HepG2 (cell line): ENCODE measurements at regions not wholly inside any gene's neighbourhood (a gene's known extent, or its start where the extent isn't known, plus 50 kb on each side); places are given as distances from the start of the nearest gene placed in this dataset.

Experiments
- ATAC-seq: fragments of 200-7000 bp; cut with Tn5 transposase; 3 replicates; pipeline ENCODE4 v1.9.1; 2020; ENCODE audit warnings: mild to moderate bottlenecking, moderate library complexity
- BruUV-seq: library from RNA; stranded (reverse); fragments of 400-500 nt; replicated peaks from 2 replicates; lab custom pipeline; 2021; lab: Mats Ljungman, UMichigan
- CTCF ChIA-PET: fragments of 300-600 bp; formaldehyde crosslinking; extraction: SDS; loops from one replicate; lab custom pipeline; 2021; ENCODE audit warnings: low total read pairs, inconsistent platforms, low intra/inter-chr PET ratio; lab: Yijun Ruan, JAX
- POLR2A ChIA-PET: fragments of 350-600 bp; sonication (Branson Sonifier 250); formaldehyde crosslinking; loops from one replicate; lab custom pipeline; 2020; ENCODE audit warnings: antibody characterized with exemption, inconsistent platforms; lab: Yijun Ruan, JAX
- DNase-seq: peaks from one replicate; pipeline ENCODE4 v3.0.0-alpha.2; 2015; ENCODE audit warnings: low spot score
- FAIRE-seq: peaks from 3 replicates; lab custom pipeline; 2011; peaks lifted over from hg19 to GRCh38; lab: Jason Lieb, UNC
- H2AFZ ChIP-seq: one replicate; pipeline ENCODE4 v1.6.1; 2011; ENCODE audit warnings: low read length, inconsistent platforms
- H3K27ac ChIP-seq: fragments of 300-600 bp; 3 replicates; pipeline ENCODE4 v1.8.0; 2011; ENCODE audit warnings: mixed run types, mild to moderate bottlenecking, mixed read lengths, low read length, inconsistent platforms; ENCODE audit not compliant: insufficient read depth; ENCODE audit errors: extremely low read length
- H3K27me3 ChIP-seq, 2 experiments: fragments of 200-600 bp in 1 of 2; 2 replicates in 1 of 2; 3 replicates in 1 of 2; pipeline versions ENCODE4 v1.6.0 to v1.8.0; 2011; ENCODE audit warnings: low read length in 2 of 2, mild to moderate bottlenecking in 2 of 2, moderate library complexity in 2 of 2, inconsistent platforms in 1 of 2; ENCODE audit not compliant: insufficient read depth in 2 of 2, control insufficient read depth in 1 of 2
- H3K36me3 ChIP-seq, 2 experiments: fragments of 200-600 bp in 1 of 2; replicated peaks in 1 of 2; 2 replicates in 1 of 2; 3 replicates in 1 of 2; pipeline versions ENCODE4 v1.5.1 to v1.8.0; 2011; ENCODE audit warnings: low read length in 2 of 2, inconsistent platforms in 1 of 2; ENCODE audit not compliant: insufficient read depth in 2 of 2, control insufficient read depth in 1 of 2
- H3K4me1 ChIP-seq: 2 replicates; pipeline ENCODE4 v1.5.1; 2012; ENCODE audit warnings: low read length, inconsistent platforms; ENCODE audit not compliant: insufficient read depth
- H3K4me2 ChIP-seq: 2 replicates; pipeline ENCODE4 v1.6.0; 2011; ENCODE audit warnings: low read depth, low read length, inconsistent platforms
- H3K4me3 ChIP-seq, 3 experiments: fragments of 200-600 bp in 1 of 3; sonication (generic), shearing (Covaris generic) in 1 of 3; replicated peaks in 1 of 3; 2 replicates each; pipeline ENCODE4 v1.5.1; 2011 to 2016; ENCODE audit warnings: low read length in 3 of 3, inconsistent platforms in 2 of 3, low read depth in 2 of 3, mild to moderate bottlenecking in 2 of 3, control low read depth in 1 of 3, mixed read lengths in 1 of 3; ENCODE audit not compliant: insufficient read depth in 1 of 3
- H3K79me2 ChIP-seq: one replicate; pipeline ENCODE4 v1.6.1; 2011; ENCODE audit warnings: low read length, inconsistent platforms; ENCODE audit not compliant: insufficient read depth
- H3K9ac ChIP-seq: 2 replicates; pipeline ENCODE4 v1.6.0; 2011; ENCODE audit warnings: mild to moderate bottlenecking, low read depth, low read length, inconsistent platforms; ENCODE audit not compliant: insufficient read depth
- H3K9me3 ChIP-seq: 2 replicates; pipeline ENCODE4 v1.5.1; 2012; ENCODE audit warnings: mild to moderate bottlenecking, low read length
- H4K20me1 ChIP-seq: 2 replicates; pipeline ENCODE4 v1.6.0; 2011; ENCODE audit warnings: inconsistent platforms, mild to moderate bottlenecking, low read length, moderate library complexity; ENCODE audit not compliant: insufficient read depth
- MED1 ChIP-seq: sonication (generic); formaldehyde crosslinking; IDR thresholded peaks from 2 replicates; pipeline ENCODE4 v1.4.0; 2020; ENCODE audit warnings: missing genetic modification reagents
- MZF1 ChIP-seq: sonication (generic); formaldehyde crosslinking; IDR thresholded peaks from 2 replicates; pipeline ENCODE4 v1.8.1; 2023; ENCODE audit warnings: mild to moderate bottlenecking, missing genetic modification reagents, borderline replicate concordance
- SRSF4 ChIP-seq: fragments of 200-400 bp; formaldehyde crosslinking; IDR thresholded peaks from one replicate; pipeline ENCODE4 v1.6.1; 2018; ENCODE audit warnings: mild to moderate bottlenecking, low read depth, low read length, moderate library complexity; ENCODE audit not compliant: poor library complexity, severe bottlenecking
- ZNF12 ChIP-seq: sonication (generic); formaldehyde crosslinking; IDR thresholded peaks from 2 replicates; pipeline ENCODE4 v1.5.0; 2020; ENCODE audit warnings: missing genetic modification reagents
- WGBS: methylation state at CpG from one replicate; pipeline ENCODE4 v1.1.6; 2017; ENCODE audit warnings: low lambda C conversion rate; 5-methylcytosine and 5-hydroxymethylcytosine counted together
- in situ Hi-C: cut with HindIII; loops from 2 replicates; pipeline ENCODE4 v1.10.0; 2017; ENCODE audit warnings: low pct_unique_long_range_greater_than_20kb; ENCODE audit not compliant: extremely low pct_ligation_motif_present
- intact Hi-C: fragments of 100-400 bp; cut with micrococcal nuclease; formaldehyde crosslinking; loops from one replicate; pipeline ENCODE4 v1.10.0; 2022; ENCODE audit not compliant: unreplicated experiment
- TF ChIP-seq, protein P1 (sequence below): sonication (generic); formaldehyde crosslinking; IDR thresholded peaks from 2 replicates; pipeline ENCODE4 v1.4.0; 2020; ENCODE audit warnings: missing genetic modification reagents, low read depth, mild to moderate bottlenecking, borderline replicate concordance
- TF ChIP-seq, protein P2 (sequence below): IDR thresholded peaks from 2 replicates; pipeline ENCODE4 v1.6.1; 2016; ENCODE audit warnings: missing compliant biosample characterization, missing genetic modification reagents, borderline replicate concordance

DNA sequence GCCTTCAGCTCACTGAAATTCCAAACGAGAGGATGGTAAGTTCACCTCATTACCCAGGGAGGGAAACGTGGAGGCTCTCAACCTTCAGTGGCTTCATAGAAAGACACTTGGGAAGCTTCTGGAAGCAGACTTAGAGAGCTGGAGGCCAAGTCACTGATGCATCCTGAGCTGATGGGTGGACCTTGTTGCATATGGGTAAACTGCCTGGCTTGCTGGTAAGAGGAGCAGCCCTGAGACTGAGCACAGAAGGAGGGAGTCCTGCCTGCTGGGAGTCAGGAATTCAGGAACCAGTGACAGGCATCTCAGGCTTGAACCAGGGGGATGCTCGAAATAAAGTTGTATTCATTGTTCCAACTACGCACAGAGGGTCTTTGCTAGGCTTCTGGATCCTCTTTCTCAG, 66.5 kb upstream of the NPAS2 start:
- H3K27ac ChIP-seq, result no peak overlapping the region
- TF ChIP-seq, protein P1, sequence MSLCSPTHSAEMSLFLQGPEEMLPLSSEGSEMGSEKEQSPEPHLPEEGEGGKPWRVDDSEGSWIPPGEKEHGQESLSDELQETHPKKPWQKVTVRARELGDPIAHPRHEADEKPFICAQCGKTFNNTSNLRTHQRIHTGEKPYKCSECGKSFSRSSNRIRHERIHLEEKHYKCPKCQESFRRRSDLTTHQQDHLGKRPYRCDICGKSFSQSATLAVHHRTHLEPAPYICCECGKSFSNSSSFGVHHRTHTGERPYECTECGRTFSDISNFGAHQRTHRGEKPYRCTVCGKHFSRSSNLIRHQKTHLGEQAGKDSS (CRISPR knock-in tag), result 0 out of 2 replicates have a peak, but pooled peaks have one; percentile 39
- TF ChIP-seq MED1 (CRISPR knock-in tag), result no peak
- TF ChIP-seq MZF1 (CRISPR knock-in tag), result no peak
- TF ChIP-seq SRSF4, result no peak
- TF ChIP-seq ZNF12 (CRISPR knock-in tag), result peak; percentile 86
- no peak overlapping the region for H3K4me3 ChIP-seq
- no peak overlapping the region for H2AFZ ChIP-seq
- no peaks in the 10 kb centered on the region for H3K79me2 ChIP-seq
- 33% methylated on average over 4 of the region's 4 CpGs for WGBS
- H3K9me3 ChIP-seq, result no peaks in the 10 kb centered on the region
- H3K36me3 ChIP-seq, result no peaks in the 10 kb centered on the region
- intact Hi-C loops (no loop called here), in situ Hi-C loops (no loop called here)
- peaks cover 33% of the 10 kb centered on the region for H3K4me1 ChIP-seq
- FAIRE-seq (no peak), ATAC-seq (no peak), DNase-seq (no peak)
- no peak overlapping the region for H3K9ac ChIP-seq
- ChIA-PET POLR2A (interaction anchor here (1.9 to 2.5 kb wide), 2 partner anchors 27 to 249 kb away, joined by 4 to 11 read pairs; partner anchors contain the start of gene RPL31), CTCF (no interaction called here)
- H3K4me2 ChIP-seq, result no peak overlapping the region
- BruUV-seq, result no TSS peak
- H3K27me3 ChIP-seq, result peaks cover 0 to 33% of the 10 kb centered on the region in 2 experiments; a peak in 3 of 5 replicates
- H4K20me1 ChIP-seq, result no peaks in the 10 kb centered on the region

- peaks cover 0 to 32% of the 10 kb centered on the region in 2 experiments; a peak in 3 of 5 replicates for H3K27me3 ChIP-seq
- TF ChIP-seq, protein P2, sequence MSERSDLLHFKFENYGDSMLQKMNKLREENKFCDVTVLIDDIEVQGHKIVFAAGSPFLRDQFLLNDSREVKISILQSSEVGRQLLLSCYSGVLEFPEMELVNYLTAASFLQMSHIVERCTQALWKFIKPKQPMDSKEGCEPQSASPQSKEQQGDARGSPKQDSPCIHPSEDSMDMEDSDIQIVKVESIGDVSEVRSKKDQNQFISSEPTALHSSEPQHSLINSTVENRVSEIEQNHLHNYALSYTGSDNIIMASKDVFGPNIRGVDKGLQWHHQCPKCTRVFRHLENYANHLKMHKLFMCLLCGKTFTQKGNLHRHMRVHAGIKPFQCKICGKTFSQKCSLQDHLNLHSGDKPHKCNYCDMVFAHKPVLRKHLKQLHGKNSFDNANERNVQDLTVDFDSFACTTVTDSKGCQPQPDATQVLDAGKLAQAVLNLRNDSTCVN, result no peak
- TF ChIP-seq, all 625 proteins: peak for 0
- no peaks in the 10 kb centered on the region for H3K9me3 ChIP-seq
- 4% methylated on average over 1 of the region's 1 CpG for WGBS
- peaks cover 37% of the 10 kb centered on the region for H3K4me1 ChIP-seq
- no peak overlapping the region for H2AFZ ChIP-seq
- BruUV-seq, result no TSS peak
- no peak overlapping the region for H3K4me3 ChIP-seq
- ATAC-seq, result no peak
- no peak overlapping the region for H3K27ac ChIP-seq
- ChIA-PET CTCF (no interaction called here), POLR2A (interaction anchor here (1.2 to 1.9 kb wide), 2 partner anchors 67 to 248 kb away, joined by 4 read pairs; partner anchors contain the start of gene RPL31)
- DNase-seq, result no peak
- no peak overlapping the region for H3K4me2 ChIP-seq
- FAIRE-seq, result no peak
- no peaks in the 10 kb centered on the region for H4K20me1 ChIP-seq
- intact Hi-C loops (no loop called here), in situ Hi-C loops (no loop called here)
- H3K79me2 ChIP-seq, result no peaks in the 10 kb centered on the region
- no peak overlapping the region for H3K9ac ChIP-seq
- no peaks in the 10 kb centered on the region for H3K36me3 ChIP-seq
Observed at GRCh38 chr2:100753881-100754280, 66.1 kb upstream of the NPAS2 start.
